Sigmoid colon (tissue), 3 donors: ENCODE measurements at regions not wholly inside any gene's neighbourhood (a gene's known extent, or its start where the extent isn't known, plus 50 kb on each side); places are given as distances from the start of the nearest gene placed in this dataset.

Source experiments
- CTCF ChIP-seq, 4 experiments: fragments of 450-650 bp in 3 of 4; fragments of 200-600 bp in 1 of 4; IDR thresholded peaks; one replicate each; pipeline ENCODE4 v1.5.1; 2016 to 2019; ENCODE audit warnings: antibody characterized with exemption in 4 of 4, mild to moderate bottlenecking in 3 of 4, moderate library complexity in 2 of 4
- POLR2A ChIP-seq, 2 donors: fragments of 450-650 bp; IDR thresholded peaks; one replicate each; pipeline ENCODE4 v1.6.1; 2016; ENCODE audit warnings: antibody characterized with exemption in 2 of 2, mild to moderate bottlenecking in 2 of 2, moderate library complexity in 2 of 2

- TF ChIP-seq POLR2A (IDR thresholded peaks at IDR 0.05): no peak
- no peak for TF ChIP-seq CTCF (IDR thresholded peaks at IDR 0.05)
These were observed 424.1 kb downstream of the NDFIP2 start for GRCh38 chr13:79905018-79905417.
